Lung (tissue), 11 donors: ENCODE measurements at regions not wholly inside any gene's neighbourhood (a gene's known extent, or its start where the extent isn't known, plus 50 kb on each side); places are given as distances from the start of the nearest gene placed in this dataset.
A peak's percentile ranks its signal among the peaks of the same experiment; 100 is the strongest.

Experiments
- ATAC-seq: fragments of 200-7000 bp; cut with Tn5 transposase; one replicate; pipeline ENCODE4 v1.9.1; 2020; ENCODE audit warnings: moderate number of reproducible peaks; ENCODE audit not compliant: insufficient read depth, low FRiP score
- DNase-seq, 3 donors: peaks; one replicate each; pipeline ENCODE4 v3.0.0-alpha.2; 2013 to 2017
- H3K27ac ChIP-seq, 2 donors: one replicate each; pipeline ENCODE4 v1.5.1; 2013; ENCODE audit warnings: mild to moderate bottlenecking in 2 of 2, moderate library complexity in 2 of 2, control low read depth in 1 of 2, inconsistent platforms in 1 of 2, low read depth in 1 of 2, low read length in 1 of 2
- H3K27me3 ChIP-seq, 3 donors: one replicate each; pipeline ENCODE4 v1.5.1; 2013; ENCODE audit warnings: low read length in 2 of 3; ENCODE audit not compliant: control insufficient read depth in 3 of 3, insufficient read depth in 3 of 3
- H3K36me3 ChIP-seq, 4 donors: one replicate each; pipeline ENCODE4 v1.5.1; 2013; ENCODE audit warnings: low read length in 4 of 4, mild to moderate bottlenecking in 1 of 4, moderate library complexity in 1 of 4; ENCODE audit not compliant: control insufficient read depth in 4 of 4, insufficient read depth in 4 of 4
- H3K4me1 ChIP-seq, 5 donors: one replicate each; pipeline ENCODE4 v1.5.1; 2013; ENCODE audit warnings: low read length in 5 of 5, mild to moderate bottlenecking in 2 of 5, moderate library complexity in 1 of 5; ENCODE audit not compliant: control insufficient read depth in 5 of 5, insufficient read depth in 5 of 5
- H3K4me3 ChIP-seq: one replicate; pipeline ENCODE4 v1.5.1; 2013; ENCODE audit warnings: mild to moderate bottlenecking, control low read depth, moderate library complexity
- H3K9ac ChIP-seq, 2 donors: one replicate each; pipeline ENCODE4 v1.5.1; 2013; ENCODE audit warnings: low read length in 2 of 2, control low read depth in 1 of 2; ENCODE audit not compliant: insufficient read depth in 1 of 2
- H3K9me3 ChIP-seq, 4 donors: one replicate each; pipeline ENCODE4 v1.5.1; 2013; ENCODE audit warnings: low read length in 3 of 4, mild to moderate bottlenecking in 1 of 4, moderate library complexity in 1 of 4; ENCODE audit not compliant: control insufficient read depth in 4 of 4, insufficient read depth in 3 of 4
- CTCF ChIP-seq: IDR thresholded peaks from 2 replicates; pipeline ENCODE4 v1.5.1; 2012; ENCODE audit warnings: mild to moderate bottlenecking; ENCODE audit errors: control extremely low read depth, extremely low read depth
- WGBS, 2 donors: extraction: QIAGEN DNeasy Blood & Tissue Kit; methylation state at CpG; one replicate each; pipeline ENCODE4 v1.1.7; 2013; 5-methylcytosine and 5-hydroxymethylcytosine counted together
- donor health status: control.
- donor health status: control.
- donor health status: Bipolar disorder and iron deficiency.
- donor health status: healthy.
- donor health status: DM: yes; HTN: yes; CAD: no.

- ATAC-seq (no peak), DNase-seq (no peak)
- peaks cover 0 to 2% (median 0%) of the 10 kb centered on the region in 5 donors for H3K4me1 ChIP-seq
- H3K27me3 ChIP-seq, result no peaks in the 10 kb centered on the region
- 70 to 85% methylated on average over 1 of the region's 1 CpG for WGBS, 2 donors
- no peak overlapping the region for H3K4me3 ChIP-seq
- peaks cover 0 to 4% (median under 1%) of the 10 kb centered on the region in 4 donors for H3K9me3 ChIP-seq
- TF ChIP-seq CTCF, result no peak
- H3K27ac ChIP-seq, result no peak overlapping the region
- no peak overlapping the region for H3K9ac ChIP-seq
- no peaks in the 10 kb centered on the region for H3K36me3 ChIP-seq
These were observed 265.1 kb upstream of the IGFBP3 start for GRCh38 chr7:46186131-46186530.

GRCh38 chr7:46179061-46179610 is 258.1 kb upstream of the IGFBP3 start:
- no peaks in the 10 kb centered on the region for H3K36me3 ChIP-seq
- ATAC-seq, result no peak
- H3K27me3 ChIP-seq, result no peaks in the 10 kb centered on the region
- peaks cover 0 to 2% (median 0%) of the 10 kb centered on the region in 4 donors for H3K9me3 ChIP-seq
- H3K4me1 ChIP-seq, result peaks cover 0 to 4% (median 0%) of the 10 kb centered on the region in 5 donors
- no peak overlapping the region for H3K4me3 ChIP-seq
- DNase-seq, result no peak
- H3K9ac ChIP-seq, result no peak overlapping the region
- TF ChIP-seq CTCF, result no peak
- no peak overlapping the region for H3K27ac ChIP-seq
- 79 to 85% methylated on average over 2 of the region's 2 CpGs for WGBS, 2 donors

- Histone ChIP-seq H3K9me3 (peaks cover 0 to 2% (median 0%) of the 10 kb centered on the region in 4 donors), H3K27me3 (no peaks in the 10 kb centered on the region), H3K4me3 (no peak overlapping the region), H3K9ac (no peak overlapping the region), H3K27ac (no peak overlapping the region), H3K36me3 (no peaks in the 10 kb centered on the region), H3K4me1 (peaks cover 0 to 9% (median 2%) of the 10 kb centered on the region in 5 donors)
- DNase-seq (no peak), ATAC-seq (peak; percentile 7)
- TF ChIP-seq CTCF, result no peak
These were observed 257.6 kb upstream of the IGFBP3 start for GRCh38 chr7:46178661-46179060.

GRCh38 chr7:46177821-46178220 is 256.7 kb upstream of the IGFBP3 start:
- 85 to 88% methylated on average over 2 of the region's 2 CpGs for WGBS, 2 donors
- TF ChIP-seq CTCF, result no peak
- Histone ChIP-seq H3K36me3 (no peaks in the 10 kb centered on the region), H3K9me3 (peaks cover 0 to 2% (median 0%) of the 10 kb centered on the region in 4 donors), H3K9ac (no peak overlapping the region), H3K27ac (no peak overlapping the region), H3K27me3 (no peaks in the 10 kb centered on the region), H3K4me3 (no peak overlapping the region), H3K4me1 (peaks cover 0 to 14% (median 4%) of the 10 kb centered on the region in 5 donors)
- DNase-seq, result no peak
- no peak for ATAC-seq
